ENCODE measurements at regions not wholly inside any gene's neighbourhood (a gene's known extent, or its start where the extent isn't known, plus 50 kb on each side); places are given as distances from the start of the nearest gene placed in this dataset.

DNA sequence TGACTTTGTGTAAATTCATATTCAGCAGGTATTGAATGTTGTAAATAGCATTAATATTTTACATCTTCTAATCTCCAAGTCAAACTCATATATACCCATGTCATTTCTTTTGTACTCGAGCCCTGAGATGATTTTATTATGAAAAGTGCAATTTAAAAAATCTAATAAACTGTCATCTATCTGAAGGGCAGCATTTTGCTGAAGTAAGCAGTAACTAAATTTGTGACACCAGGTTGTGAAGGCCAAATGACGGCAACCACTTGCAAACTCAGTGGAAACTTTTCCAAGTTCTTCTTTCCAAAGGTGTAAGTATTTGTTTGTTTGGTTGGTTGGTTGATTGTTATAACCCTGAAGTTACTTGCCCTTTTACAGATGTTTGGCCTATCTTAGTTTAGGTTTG lies 188.3 kb downstream of the GPR37 start:
- H3K4me3 ChIP-seq (ENCODE audit: low read depth, low read length), result no peak overlapping the region
- ChIA-PET CTCF (no interaction called here), POLR2A (no interaction called here)
- TF ChIP-seq CTCF (IDR thresholded peaks at IDR 0.05; ENCODE audit: low read depth, low read length), result no peak
- no peak overlapping the region for H3K27ac ChIP-seq (ENCODE audit: low read depth, low read length)
- H3K9me3 ChIP-seq (ENCODE audit: control insufficient read depth, insufficient read depth, low read length), result no peaks in the 10 kb centered on the region
- DNase-seq (ENCODE audit: low read depth, low spot score), result no peak
- H3K27me3 ChIP-seq (ENCODE audit: control insufficient read depth, insufficient read depth, low read length), result no peaks in the 10 kb centered on the region

- POLR2A ChIA-PET, result no interaction called here
- DNase-seq (ENCODE audit: low read depth, low spot score), result no peak
- Histone ChIP-seq H3K9me3 (ENCODE audit: control insufficient read depth, insufficient read depth, low read length) (no peaks in the 10 kb centered on the region), H3K27ac (ENCODE audit: low read depth, low read length) (no peak overlapping the region), H3K27me3 (ENCODE audit: control insufficient read depth, insufficient read depth, low read length) (no peaks in the 10 kb centered on the region), H3K4me3 (ENCODE audit: low read depth, low read length) (no peak overlapping the region)
- CTCF ChIA-PET, result interaction anchor here (1.1 kb wide), 1 partner anchor 191 kb away, joined by 3 read pairs; no protein-coding TSS in a partner anchor
- no peak for TF ChIP-seq CTCF (IDR thresholded peaks at IDR 0.05; ENCODE audit: low read depth, low read length)
These were observed 190.4 kb downstream of the GPR37 start for GRCh38 chr7:124575176-124575575.

GRCh38 chr7:124570558-124570957 lies 195.0 kb downstream of the GPR37 start:
- H3K27me3 ChIP-seq (ENCODE audit: control insufficient read depth, insufficient read depth, low read length), result no peaks in the 10 kb centered on the region
- no peaks in the 10 kb centered on the region for H3K9me3 ChIP-seq (ENCODE audit: control insufficient read depth, insufficient read depth, low read length)
- CTCF ChIA-PET, result interaction anchor here (2.2 kb wide), 1 partner anchor 195 kb away, joined by 5 read pairs; the partner anchor contains the start of gene GPR37
- DNase-seq (ENCODE audit: low read depth, low spot score), result no peak
- POLR2A ChIA-PET, result no interaction called here
- TF ChIP-seq CTCF (IDR thresholded peaks at IDR 0.05; ENCODE audit: low read depth, low read length), result no peak
- H3K4me3 ChIP-seq (ENCODE audit: low read depth, low read length), result no peak overlapping the region
- no peak overlapping the region for H3K27ac ChIP-seq (ENCODE audit: low read depth, low read length)

GRCh38 chr7:124566583-124566982 lies 199.0 kb downstream of the GPR37 start:
- Histone ChIP-seq H3K27ac (ENCODE audit: low read depth, low read length) (no peak overlapping the region), H3K4me3 (ENCODE audit: low read depth, low read length) (no peak overlapping the region), H3K9me3 (ENCODE audit: control insufficient read depth, insufficient read depth, low read length) (no peaks in the 10 kb centered on the region), H3K27me3 (ENCODE audit: control insufficient read depth, insufficient read depth, low read length) (no peaks in the 10 kb centered on the region)
- ChIA-PET POLR2A (no interaction called here), CTCF (no interaction called here)
- TF ChIP-seq CTCF (IDR thresholded peaks at IDR 0.05; ENCODE audit: low read depth, low read length), result no peak
- no peak for DNase-seq (ENCODE audit: low read depth, low spot score)

- Histone ChIP-seq H3K9me3 (ENCODE audit: control insufficient read depth, insufficient read depth, low read length) (no peaks in the 10 kb centered on the region), H3K27ac (ENCODE audit: low read depth, low read length) (no peak overlapping the region), H3K27me3 (ENCODE audit: control insufficient read depth, insufficient read depth, low read length) (no peaks in the 10 kb centered on the region), H3K4me3 (ENCODE audit: low read depth, low read length) (no peak overlapping the region)
- no peak for DNase-seq (ENCODE audit: low read depth, low spot score)
- ChIA-PET CTCF (no interaction called here), POLR2A (no interaction called here)
- TF ChIP-seq CTCF (IDR thresholded peaks at IDR 0.05; ENCODE audit: low read depth, low read length), result no peak
These were observed 208.0 kb downstream of the GPR37 start for GRCh38 chr7:124557587-124557986.

All from AG04450 (cell line).